HG03175 (cell line): ENCODE measurements at regions not wholly inside any gene's neighbourhood (a gene's known extent, or its start where the extent isn't known, plus 50 kb on each side); places are given as distances from the start of the nearest gene placed in this dataset.
A peak's percentile ranks its signal among the peaks of the same experiment; 100 is the strongest.

ENCODE experiments used
- ATAC-seq: cut with Tn5 transposase; IDR thresholded peaks from one replicate; pipeline ENCODE4 v1.9.1; 2021; ENCODE audit warnings: mild to moderate bottlenecking, moderate library complexity; ENCODE audit not compliant: unreplicated experiment

GRCh38 chr2:66717218-66717905 is 282.4 kb downstream of the MEIS1 start:
- no peak for ATAC-seq

GRCh38 chr2:66717973-66718372 is 283.0 kb downstream of the MEIS1 start:
- no peak for ATAC-seq

GRCh38 chr2:66721776-66722175 is 286.9 kb downstream of the MEIS1 start:
- no peak for ATAC-seq

DNA sequence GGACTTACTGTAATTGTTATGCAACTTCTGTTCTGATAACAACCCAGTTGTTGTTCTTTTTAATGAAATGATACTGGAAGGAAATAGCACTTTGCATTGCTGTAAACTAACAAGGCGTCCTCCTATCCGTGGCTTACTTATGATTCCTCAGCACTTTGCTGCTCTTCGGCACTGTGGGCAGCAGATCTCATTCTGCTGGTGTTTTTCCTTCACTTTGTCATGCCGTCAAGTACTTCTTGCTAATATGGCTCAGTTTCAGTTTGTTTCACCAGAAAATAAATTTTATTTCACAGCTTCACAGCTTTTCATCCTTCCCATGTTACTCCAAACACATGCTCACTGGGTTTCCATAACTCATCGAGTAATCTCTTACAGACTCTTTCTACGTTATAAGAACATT is 289.3 kb downstream of the MEIS1 start:
- no peak for ATAC-seq

GRCh38 chr2:66729416-66730330 is 294.7 kb downstream of the MEIS1 start:
- ATAC-seq, result no peak

- no peak for ATAC-seq
Measured at GRCh38 chr2:66730441-66730840, 295.5 kb downstream of the MEIS1 start.

- no peak for ATAC-seq
Measured at GRCh38 chr2:66733364-66733999, 298.6 kb downstream of the MEIS1 start.

DNA sequence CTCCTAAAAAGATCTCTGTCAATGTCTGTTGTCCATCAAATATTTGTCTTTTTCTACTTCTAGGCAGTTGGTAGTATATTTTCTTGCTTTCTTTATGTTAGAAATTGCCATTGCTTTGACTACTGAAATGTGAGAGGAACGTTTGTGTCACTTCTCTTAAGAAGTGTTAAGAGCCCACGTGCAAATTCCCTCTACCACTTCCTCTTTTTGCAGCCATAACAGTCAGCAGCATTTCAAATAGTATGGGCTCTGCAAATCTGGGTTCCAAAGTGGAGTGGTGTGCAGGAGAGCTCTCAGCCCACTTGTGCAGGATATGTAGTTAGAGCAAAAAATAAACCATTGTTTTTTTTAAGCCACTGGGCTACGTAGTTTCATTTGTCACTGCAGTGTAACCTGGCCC is 314.0 kb downstream of the MEIS1 start:
- ATAC-seq, result peak; percentile 74

- no peak for ATAC-seq
Measured at GRCh38 chr2:66749566-66749965, 314.6 kb downstream of the MEIS1 start.

GRCh38 chr2:66753257-66753656 is 318.3 kb downstream of the MEIS1 start:
- ATAC-seq, result no peak

DNA sequence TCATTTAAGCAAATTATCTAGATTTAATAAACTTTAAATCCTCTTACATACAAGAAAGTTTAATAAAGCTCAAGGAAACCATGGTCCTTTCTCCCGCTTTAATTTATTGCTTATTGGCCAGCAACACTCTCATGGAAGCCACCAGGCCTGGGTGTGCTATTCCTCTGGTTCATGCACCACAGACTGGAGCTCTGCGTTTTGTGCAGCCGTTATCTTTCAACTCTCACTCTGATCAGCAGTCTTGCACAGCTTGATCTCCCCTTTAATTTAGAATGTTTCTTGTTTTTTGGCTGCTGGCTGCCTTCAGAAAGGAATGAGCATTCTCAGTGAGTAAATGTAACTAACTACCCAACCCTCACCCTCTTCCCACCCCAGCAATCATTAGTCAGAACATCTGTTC is 318.7 kb downstream of the MEIS1 start:
- no peak for ATAC-seq

GRCh38 chr2:66755974-66756373 is 321.0 kb downstream of the MEIS1 start:
- no peak for ATAC-seq

DNA sequence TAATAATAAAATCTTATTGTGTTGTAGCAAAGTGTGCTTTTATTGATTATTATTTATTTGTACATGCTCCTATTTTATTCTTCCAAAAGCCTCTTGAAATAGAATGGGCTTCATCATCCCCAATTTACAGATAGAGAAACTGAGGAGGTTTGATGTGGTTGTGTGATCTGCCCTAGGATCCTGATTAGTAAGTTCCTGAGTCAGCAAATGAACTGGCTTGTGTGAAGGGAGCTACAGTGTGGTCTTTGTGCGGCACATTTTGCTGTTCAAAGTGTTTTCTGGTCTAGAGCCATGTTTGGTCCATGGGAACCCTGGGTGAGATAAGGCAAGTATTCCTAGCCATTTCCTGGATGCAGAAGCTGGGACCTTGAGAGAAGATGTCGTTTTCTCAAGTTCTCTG is 326.9 kb downstream of the MEIS1 start:
- no peak for ATAC-seq

DNA sequence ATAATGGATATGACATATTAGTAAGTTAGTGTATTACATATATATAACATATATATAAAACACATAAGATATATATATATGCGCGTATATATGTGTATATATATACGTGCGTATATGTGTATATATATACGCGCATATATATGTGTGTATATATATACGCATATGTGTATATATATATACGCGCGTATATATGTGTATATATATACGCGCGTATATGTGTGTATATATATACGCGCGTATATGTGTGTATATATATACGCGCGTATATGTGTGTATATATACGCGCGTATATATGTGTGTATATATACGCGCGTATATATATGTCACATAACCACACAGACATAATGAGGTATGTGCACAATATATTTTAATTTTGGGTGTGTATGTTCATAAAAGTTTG is 327.8 kb downstream of the MEIS1 start:
- no peak for ATAC-seq

DNA sequence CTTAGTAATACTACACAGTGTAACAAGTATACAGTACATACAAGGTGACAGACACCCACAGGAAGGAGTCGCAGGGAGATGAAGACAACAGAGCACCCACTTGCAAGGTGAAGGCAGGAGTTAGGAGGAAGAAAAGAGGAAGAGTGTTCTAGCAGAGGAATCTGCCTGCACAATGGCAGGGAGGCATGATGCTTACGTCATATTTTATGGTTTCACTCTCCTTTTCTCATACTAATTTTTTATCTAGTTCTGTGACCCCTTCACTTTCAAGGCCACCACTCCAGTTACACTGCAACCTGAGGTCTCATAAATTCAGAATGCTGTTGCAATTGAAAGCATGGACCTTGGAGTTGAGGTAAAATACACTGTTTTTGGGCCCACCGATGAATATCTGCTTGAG is 331.7 kb downstream of the MEIS1 start:
- ATAC-seq, result no peak

DNA sequence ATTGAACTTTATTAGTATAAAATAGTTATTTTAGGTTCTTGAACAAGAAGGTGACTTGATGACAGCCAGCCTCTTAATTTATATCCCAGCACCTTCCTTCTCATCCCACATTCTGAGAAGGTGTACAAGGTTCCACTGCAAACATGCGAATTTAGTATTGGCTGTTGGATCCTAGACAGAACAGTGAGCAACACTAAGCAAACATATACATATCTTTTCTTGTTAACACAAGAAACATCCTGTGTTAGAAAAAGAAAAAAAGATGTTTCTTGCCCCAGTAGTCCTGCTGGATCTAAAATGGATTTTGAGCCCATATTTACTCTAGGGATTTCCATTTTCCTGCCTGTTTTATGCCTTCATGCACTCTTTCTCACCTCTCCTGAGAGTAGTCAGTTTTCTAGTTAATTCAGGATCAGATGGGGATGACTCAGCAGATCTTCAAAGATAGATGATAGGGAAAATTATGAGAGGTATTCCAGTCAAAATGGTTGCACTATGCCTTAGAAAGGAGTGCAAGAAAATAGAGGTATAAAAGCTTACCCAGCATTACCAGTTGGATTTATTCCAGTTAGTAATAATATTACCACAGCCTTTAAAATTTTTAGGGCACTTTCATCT is 336.5 kb downstream of the MEIS1 start:
- no peak for ATAC-seq

- no peak for ATAC-seq
Measured at GRCh38 chr2:66772618-66773017, 337.7 kb downstream of the MEIS1 start.

DNA sequence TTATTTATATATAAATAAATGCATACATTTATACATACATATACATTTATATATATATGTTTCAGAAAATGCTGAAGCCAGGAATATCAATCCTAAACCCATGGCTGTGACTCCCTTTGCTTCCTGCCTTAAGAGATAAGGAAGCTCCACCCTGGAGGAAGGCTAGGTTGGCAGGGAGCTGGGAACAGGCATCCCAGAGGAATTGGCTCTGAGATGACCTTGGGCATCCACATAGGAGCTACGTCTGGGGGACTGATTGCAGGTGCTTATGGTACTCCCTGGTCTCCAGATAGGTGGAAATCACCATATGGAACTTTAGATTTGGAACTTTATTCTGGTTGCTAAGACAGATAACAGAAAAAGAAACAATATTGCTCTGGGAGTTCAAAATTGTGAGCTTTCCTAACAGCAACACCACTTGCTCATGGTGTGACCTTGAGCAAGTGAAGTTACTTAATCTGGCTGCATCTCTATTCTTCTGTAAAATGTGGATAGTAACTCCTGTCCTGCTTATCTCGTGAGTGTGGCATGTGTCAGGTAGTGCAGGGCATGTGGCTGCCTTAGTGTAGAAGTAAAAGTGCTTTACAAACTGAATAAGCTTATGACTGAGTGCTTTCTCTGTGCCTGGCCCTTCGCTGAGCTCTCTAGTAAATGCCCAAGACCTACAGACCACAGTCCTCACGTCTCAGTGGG is 341.0 kb downstream of the MEIS1 start:
- no peak for ATAC-seq

- ATAC-seq, result no peak
Measured at GRCh38 chr2:66781804-66782203, 346.9 kb downstream of the MEIS1 start.

DNA sequence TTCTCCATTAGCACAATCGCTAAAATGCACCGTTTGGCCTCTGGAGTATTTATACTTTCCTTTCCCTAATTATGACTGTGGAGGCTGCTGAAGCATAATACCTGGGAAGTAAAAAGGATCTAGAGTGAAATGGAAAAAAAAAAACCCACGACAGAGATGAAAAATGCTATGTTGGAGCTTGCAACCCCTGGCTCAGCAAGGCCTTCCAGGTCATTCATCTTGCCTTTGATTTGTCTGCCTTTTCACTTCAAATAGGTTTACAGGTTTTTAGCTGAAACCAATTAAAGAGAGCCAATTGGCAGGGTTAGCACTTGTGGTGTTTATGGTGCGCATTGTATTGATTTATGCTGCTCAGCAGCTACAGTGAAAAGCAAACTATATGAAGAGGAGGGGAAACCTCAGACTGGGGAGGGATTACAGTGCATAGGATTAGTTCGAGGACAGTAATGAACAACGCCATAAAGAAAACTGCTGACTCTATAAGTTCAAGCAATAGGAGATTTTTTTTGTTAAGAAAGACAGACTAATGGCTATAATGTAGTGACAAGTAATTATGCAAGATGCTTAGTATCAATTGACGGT is 347.9 kb downstream of the MEIS1 start:
- no peak for ATAC-seq
